ENCODE measurements at regions not wholly inside any gene's neighbourhood (a gene's known extent, or its start where the extent isn't known, plus 50 kb on each side); places are given as distances from the start of the nearest gene placed in this dataset.
"Not testable (repeated sequence)": the region's sequence is repeated elsewhere in the genome, so short reads cannot be mapped to it uniquely, and the experiment has no call there.

GRCh38 chr1:120299433-120300057 is 115.3 kb upstream of the NBPF8 start:
- not testable (repeated sequence) for H3K4me1 ChIP-seq (ENCODE audit: insufficient read depth, low read length); H3K9me3 ChIP-seq (ENCODE audit: insufficient read depth, low read depth, low read length); H3K27ac ChIP-seq (ENCODE audit: low read length); H3K27me3 ChIP-seq (ENCODE audit: insufficient read depth, low read length); H3K36me3 ChIP-seq (ENCODE audit: insufficient read depth, low read depth, low read length); H3K9ac ChIP-seq (ENCODE audit: low read depth, low read length); H3K4me3 ChIP-seq (ENCODE audit: low read length)

DNA sequence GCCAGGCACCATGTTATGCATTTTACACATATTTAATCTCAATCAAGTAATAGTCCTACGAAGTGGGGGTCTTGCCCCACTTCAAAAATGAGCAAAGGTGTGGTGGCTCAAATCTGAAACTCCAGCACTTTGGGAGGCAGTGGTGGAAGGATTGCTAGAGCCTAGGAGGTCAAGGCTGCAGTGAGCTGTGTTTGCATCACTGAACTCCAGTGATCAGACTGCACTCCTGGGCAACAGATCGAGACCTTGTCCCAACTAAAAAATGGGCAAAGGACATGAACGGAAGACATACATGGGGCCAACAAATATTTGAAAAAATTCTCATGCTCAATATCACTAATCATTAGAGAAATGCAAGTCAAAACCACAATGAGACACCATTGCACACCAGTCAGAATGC is 116.3 kb upstream of the NBPF8 start:
- not testable (repeated sequence) for H3K36me3 ChIP-seq (ENCODE audit: insufficient read depth, low read depth, low read length); H3K9ac ChIP-seq (ENCODE audit: low read depth, low read length); H3K9me3 ChIP-seq (ENCODE audit: insufficient read depth, low read depth, low read length); H3K4me1 ChIP-seq (ENCODE audit: insufficient read depth, low read length); H3K27me3 ChIP-seq (ENCODE audit: insufficient read depth, low read length); H3K4me3 ChIP-seq (ENCODE audit: low read length); H3K27ac ChIP-seq (ENCODE audit: low read length)

DNA sequence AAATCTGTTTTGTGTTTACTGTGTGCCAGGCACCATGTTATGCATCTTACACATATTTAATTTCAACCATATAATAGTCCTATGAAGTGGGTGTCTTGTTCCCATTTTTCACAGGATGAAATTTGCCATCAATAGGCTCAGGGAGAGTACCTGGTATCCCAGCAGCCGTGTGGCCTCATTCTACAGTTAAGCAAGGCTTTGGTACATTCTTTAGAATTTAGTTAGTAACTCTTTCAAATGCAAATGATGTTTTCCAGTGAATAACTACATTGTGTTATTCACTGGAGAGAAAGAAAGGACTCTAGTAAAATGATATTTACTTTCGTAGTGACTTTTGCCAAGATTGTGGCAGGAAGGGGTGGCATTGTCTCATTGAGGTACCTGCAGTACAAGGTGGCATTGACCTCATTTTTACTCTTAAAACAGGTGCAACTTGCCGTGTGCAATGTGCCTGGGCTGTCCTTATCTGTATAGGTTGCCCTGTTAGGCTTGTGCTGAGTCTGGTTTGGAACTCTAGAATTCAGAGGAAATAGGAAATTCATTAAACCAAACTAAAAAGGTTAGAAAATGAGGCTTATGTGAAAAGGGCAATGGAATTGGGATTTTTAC is 117.4 kb upstream of the NBPF8 start:
- not testable (repeated sequence) for H3K36me3 ChIP-seq (ENCODE audit: insufficient read depth, low read depth, low read length); H3K4me1 ChIP-seq (ENCODE audit: insufficient read depth, low read length); H3K4me3 ChIP-seq (ENCODE audit: low read length); H3K27me3 ChIP-seq (ENCODE audit: insufficient read depth, low read length); H3K27ac ChIP-seq (ENCODE audit: low read length); H3K9me3 ChIP-seq (ENCODE audit: insufficient read depth, low read depth, low read length); H3K9ac ChIP-seq (ENCODE audit: low read depth, low read length)

DNA sequence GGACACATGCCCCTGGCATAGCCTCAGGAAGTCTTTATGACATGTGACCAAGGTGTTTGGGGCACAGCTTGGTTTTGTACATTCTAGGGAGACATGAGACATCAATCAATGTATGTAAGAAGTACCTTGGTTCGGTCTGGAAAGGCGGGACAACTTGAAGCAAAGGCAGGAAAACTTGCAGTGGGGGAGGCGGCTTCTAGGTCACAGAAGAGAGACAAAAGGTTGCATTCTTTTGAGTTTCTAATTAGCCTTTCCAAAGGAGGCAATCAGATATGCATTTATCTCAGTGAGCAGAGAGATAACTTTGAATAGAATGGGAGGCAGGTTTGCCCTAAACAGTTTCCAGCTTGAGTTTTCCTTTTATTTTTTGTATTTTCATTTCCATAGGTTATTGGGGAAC is 113.8 kb upstream of the SEC22B start:
- H3K27me3 ChIP-seq (ENCODE audit: insufficient read depth, low read length); H3K4me3 ChIP-seq (ENCODE audit: low read length); H3K27ac ChIP-seq (ENCODE audit: low read length); H3K4me1 ChIP-seq (ENCODE audit: insufficient read depth, low read length); H3K9me3 ChIP-seq (ENCODE audit: insufficient read depth, low read depth, low read length); H3K9ac ChIP-seq (ENCODE audit: low read depth, low read length); H3K36me3 ChIP-seq (ENCODE audit: insufficient read depth, low read depth, low read length): not testable (repeated sequence)

DNA sequence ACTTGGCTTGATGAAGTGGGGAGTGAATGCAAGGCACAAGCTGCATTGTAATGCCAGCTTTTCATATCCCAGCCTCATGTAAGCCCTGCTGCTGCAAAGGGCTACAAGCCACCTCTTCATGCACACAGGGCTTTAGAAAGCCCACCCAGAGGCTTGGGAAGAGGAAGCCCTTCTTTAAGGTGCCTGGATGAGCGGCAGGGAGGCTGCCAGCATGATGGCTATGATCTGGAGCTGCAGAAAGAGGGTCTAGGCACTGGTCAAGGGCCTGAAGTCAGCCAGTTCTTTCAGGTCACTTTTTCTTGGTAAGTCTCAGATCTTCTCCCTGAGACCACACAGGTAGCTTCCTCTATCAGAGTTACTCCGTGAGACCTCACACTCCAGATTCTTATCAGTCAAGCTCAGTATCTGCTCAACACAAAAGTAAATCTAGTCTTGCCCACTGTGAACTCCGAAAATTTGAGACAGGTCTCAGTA is 113.3 kb upstream of the SEC22B start:
- not testable (repeated sequence) for H3K27ac ChIP-seq (ENCODE audit: low read length); H3K9ac ChIP-seq (ENCODE audit: low read depth, low read length); H3K36me3 ChIP-seq (ENCODE audit: insufficient read depth, low read depth, low read length); H3K9me3 ChIP-seq (ENCODE audit: insufficient read depth, low read depth, low read length); H3K27me3 ChIP-seq (ENCODE audit: insufficient read depth, low read length); H3K4me1 ChIP-seq (ENCODE audit: insufficient read depth, low read length); H3K4me3 ChIP-seq (ENCODE audit: low read length)

DNA sequence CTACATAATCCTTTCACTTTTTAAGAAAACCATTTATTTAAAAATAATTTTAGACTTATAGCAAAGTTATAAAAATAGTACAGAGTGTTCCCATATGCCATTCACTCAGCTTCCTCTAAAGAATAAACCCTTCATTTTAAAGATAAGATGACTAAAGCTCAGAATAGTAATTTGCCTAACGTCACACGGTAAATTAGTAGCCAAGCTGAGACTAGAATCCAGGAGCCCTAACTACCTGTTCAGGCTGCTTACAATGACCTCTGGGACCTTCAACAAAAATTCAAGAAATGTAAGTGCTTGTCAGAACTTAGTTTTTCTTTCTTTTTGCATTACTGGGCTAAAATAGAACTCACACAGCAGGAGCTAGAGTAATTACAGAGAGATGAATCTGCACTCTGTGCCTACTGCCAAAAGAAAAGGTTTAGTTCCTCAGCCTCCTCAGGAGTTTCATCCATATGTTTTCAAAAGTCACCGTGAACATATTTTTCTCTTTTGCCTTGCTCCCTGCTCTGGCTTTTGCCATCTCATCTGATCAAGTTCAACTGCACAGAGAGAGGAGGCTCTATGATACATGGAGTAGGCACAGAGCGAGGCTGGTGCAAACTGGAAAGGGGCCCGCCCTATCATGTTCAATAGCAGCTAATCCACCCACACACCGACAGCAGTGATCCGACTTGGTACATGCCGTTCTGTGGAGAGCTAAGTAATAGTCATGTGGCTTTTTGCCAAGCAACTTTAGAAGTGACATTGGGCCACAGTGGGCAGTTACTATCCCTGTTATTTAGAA is 112.7 kb upstream of the SEC22B start:
- not testable (repeated sequence) for H3K9me3 ChIP-seq (ENCODE audit: insufficient read depth, low read depth, low read length); H3K4me3 ChIP-seq (ENCODE audit: low read length); H3K27ac ChIP-seq (ENCODE audit: low read length); H3K9ac ChIP-seq (ENCODE audit: low read depth, low read length); H3K4me1 ChIP-seq (ENCODE audit: insufficient read depth, low read length); H3K27me3 ChIP-seq (ENCODE audit: insufficient read depth, low read length); H3K36me3 ChIP-seq (ENCODE audit: insufficient read depth, low read depth, low read length)

DNA sequence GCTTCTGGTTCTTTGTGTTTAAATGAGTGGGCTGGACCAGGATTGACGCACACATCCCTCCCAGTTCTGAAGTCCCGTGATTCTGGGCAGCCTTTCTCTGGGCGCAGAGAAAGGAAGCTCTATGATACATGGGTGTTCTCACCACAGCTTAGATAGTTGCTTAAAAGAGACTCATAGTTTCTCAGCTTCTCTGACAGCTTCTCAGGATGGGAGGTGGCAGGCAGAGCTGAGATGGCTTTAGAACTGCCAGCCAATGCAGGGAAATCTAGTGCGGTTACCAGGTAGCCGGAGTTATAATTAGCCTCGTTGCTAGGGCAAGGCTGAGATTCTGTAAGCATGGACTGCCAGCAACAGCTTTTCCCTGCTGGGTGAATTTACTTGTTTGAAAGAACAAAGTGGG is 111.8 kb upstream of the SEC22B start:
- not testable (repeated sequence) for H3K9ac ChIP-seq (ENCODE audit: low read depth, low read length); H3K27me3 ChIP-seq (ENCODE audit: insufficient read depth, low read length); H3K27ac ChIP-seq (ENCODE audit: low read length); H3K9me3 ChIP-seq (ENCODE audit: insufficient read depth, low read depth, low read length); H3K4me1 ChIP-seq (ENCODE audit: insufficient read depth, low read length); H3K4me3 ChIP-seq (ENCODE audit: low read length); H3K36me3 ChIP-seq (ENCODE audit: insufficient read depth, low read depth, low read length)

DNA sequence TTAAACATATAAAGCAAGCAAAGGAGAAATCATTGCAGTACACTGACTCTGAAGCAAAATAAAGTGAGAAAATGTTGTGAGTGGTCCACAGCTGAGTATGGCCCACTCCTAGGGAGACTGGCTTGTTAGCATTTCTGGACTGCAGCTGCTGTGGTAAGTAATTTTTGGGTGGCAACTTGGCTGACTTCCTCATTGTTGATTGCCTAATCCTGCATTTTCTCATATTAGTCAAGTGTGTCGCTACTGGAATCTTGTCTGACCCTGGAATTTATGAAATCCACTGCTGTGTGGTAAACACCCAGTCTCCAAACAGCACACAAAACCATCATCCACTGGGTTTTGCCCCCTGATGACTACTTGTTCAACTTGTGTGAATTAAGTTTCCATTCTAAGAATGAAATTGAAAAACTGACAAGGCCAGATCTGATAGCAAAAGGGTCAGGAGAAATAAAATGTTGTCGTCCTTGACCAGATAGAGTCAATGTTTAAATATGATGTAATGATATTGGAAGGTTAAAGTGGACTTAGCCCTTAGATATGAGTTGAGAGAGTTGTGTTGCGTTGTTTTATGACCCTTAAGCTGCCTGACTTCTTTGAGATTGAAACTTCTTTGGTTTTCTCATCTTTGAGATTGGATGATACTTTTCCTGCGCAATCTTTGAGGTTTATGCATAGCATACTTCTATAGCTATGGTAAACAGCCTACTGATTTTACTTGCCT is 106.6 kb upstream of the SEC22B start:
- not testable (repeated sequence) for H3K9ac ChIP-seq (ENCODE audit: low read depth, low read length); H3K27ac ChIP-seq (ENCODE audit: low read length); H3K4me3 ChIP-seq (ENCODE audit: low read length); H3K9me3 ChIP-seq (ENCODE audit: insufficient read depth, low read depth, low read length); H3K36me3 ChIP-seq (ENCODE audit: insufficient read depth, low read depth, low read length); H3K27me3 ChIP-seq (ENCODE audit: insufficient read depth, low read length); H3K4me1 ChIP-seq (ENCODE audit: insufficient read depth, low read length)

DNA sequence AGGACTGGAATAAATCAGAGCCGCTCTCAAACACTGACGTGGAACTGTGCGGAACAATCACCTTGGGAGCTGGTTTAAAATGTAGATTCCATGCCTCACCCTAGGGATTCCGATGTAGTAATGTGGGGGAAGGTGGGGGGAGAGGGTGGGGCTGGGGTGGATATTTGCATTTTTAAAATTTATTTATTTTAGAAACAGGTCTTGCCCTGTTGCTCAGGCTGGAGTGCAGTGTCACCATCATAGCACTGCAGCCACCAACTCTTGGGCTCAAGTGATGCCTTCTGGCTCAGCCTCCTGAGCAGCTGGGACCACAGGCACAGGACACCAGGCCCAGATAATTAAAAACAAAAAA is 101.9 kb upstream of the SEC22B start:
- H3K36me3 ChIP-seq (ENCODE audit: insufficient read depth, low read depth, low read length); H3K27me3 ChIP-seq (ENCODE audit: insufficient read depth, low read length); H3K9me3 ChIP-seq (ENCODE audit: insufficient read depth, low read depth, low read length); H3K27ac ChIP-seq (ENCODE audit: low read length); H3K4me3 ChIP-seq (ENCODE audit: low read length); H3K4me1 ChIP-seq (ENCODE audit: insufficient read depth, low read length); H3K9ac ChIP-seq (ENCODE audit: low read depth, low read length): not testable (repeated sequence)

DNA sequence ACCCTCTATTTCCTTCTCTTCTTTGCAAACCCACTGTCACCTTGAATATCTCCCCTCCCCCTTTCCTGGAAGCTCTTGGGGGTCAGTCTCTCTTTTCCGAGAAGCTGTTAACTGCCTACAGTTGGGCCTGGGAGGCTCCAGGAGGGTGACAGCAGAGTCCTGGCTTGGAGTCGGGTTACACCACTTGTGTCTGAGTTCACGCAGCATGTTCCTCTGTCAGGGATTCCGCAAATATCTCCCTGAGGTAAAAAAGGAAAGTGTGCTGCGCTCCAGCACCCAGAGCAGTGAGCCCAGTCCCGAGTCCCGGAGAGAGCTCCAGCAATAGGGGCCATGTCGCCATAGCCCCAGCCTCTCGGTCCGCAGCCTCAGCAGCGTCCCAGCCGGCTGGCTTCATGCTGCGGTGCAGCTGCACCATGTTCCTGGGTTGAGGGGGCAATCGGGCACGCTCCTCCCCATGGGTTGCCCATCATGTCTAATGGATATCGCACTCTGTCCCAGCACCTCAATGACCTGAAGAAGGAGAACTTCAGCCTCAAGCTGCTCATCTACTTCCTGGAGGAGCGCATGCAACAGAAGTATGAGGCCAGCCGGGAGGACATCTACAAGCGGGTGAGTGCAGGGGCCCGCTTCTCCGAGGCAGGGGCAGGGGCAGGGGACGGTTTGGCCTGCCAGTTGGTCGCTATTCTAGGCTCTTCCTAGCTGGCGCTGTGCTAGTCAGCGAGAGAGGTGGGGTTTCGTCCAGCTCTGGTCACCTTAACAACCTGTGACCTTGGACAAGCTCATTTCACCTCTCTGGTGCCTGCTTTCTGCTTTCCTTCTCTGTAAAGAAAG is 101.3 kb upstream of the SEC22B start:
- H3K27ac ChIP-seq (ENCODE audit: low read length); H3K4me1 ChIP-seq (ENCODE audit: insufficient read depth, low read length); H3K27me3 ChIP-seq (ENCODE audit: insufficient read depth, low read length); H3K9me3 ChIP-seq (ENCODE audit: insufficient read depth, low read depth, low read length); H3K4me3 ChIP-seq (ENCODE audit: low read length); H3K9ac ChIP-seq (ENCODE audit: low read depth, low read length); H3K36me3 ChIP-seq (ENCODE audit: insufficient read depth, low read depth, low read length): not testable (repeated sequence)

- not testable (repeated sequence) for H3K36me3 ChIP-seq (ENCODE audit: insufficient read depth, low read depth, low read length); H3K9me3 ChIP-seq (ENCODE audit: insufficient read depth, low read depth, low read length); H3K27ac ChIP-seq (ENCODE audit: low read length); H3K27me3 ChIP-seq (ENCODE audit: insufficient read depth, low read length); H3K9ac ChIP-seq (ENCODE audit: low read depth, low read length); H3K4me1 ChIP-seq (ENCODE audit: insufficient read depth, low read length); H3K4me3 ChIP-seq (ENCODE audit: low read length)
Measured at GRCh38 chr1:120276710-120277109, 100.4 kb upstream of the SEC22B start.
